ENCODE measurements at regions not wholly inside any gene's neighbourhood (a gene's known extent, or its start where the extent isn't known, plus 50 kb on each side); places are given as distances from the start of the nearest gene placed in this dataset.

GRCh38 chr5:135254183-135254582 lies 144.8 kb downstream of the MACROH2A1 start:
- TF ChIP-seq, protein P1, sequence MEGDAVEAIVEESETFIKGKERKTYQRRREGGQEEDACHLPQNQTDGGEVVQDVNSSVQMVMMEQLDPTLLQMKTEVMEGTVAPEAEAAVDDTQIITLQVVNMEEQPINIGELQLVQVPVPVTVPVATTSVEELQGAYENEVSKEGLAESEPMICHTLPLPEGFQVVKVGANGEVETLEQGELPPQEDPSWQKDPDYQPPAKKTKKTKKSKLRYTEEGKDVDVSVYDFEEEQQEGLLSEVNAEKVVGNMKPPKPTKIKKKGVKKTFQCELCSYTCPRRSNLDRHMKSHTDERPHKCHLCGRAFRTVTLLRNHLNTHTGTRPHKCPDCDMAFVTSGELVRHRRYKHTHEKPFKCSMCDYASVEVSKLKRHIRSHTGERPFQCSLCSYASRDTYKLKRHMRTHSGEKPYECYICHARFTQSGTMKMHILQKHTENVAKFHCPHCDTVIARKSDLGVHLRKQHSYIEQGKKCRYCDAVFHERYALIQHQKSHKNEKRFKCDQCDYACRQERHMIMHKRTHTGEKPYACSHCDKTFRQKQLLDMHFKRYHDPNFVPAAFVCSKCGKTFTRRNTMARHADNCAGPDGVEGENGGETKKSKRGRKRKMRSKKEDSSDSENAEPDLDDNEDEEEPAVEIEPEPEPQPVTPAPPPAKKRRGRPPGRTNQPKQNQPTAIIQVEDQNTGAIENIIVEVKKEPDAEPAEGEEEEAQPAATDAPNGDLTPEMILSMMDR (IDR thresholded peaks at IDR 0.05; ENCODE audit: borderline replicate concordance, extremely low read depth, low read length, poor library complexity, severe bottlenecking): no peak
- TF ChIP-seq EZH2 (IDR thresholded peaks at IDR 0.05; ENCODE audit: borderline replicate concordance, low read depth, low read length, severe bottlenecking): no peak
- H3K27me3 ChIP-seq (ENCODE audit: insufficient read depth, low read length, poor library complexity): no peaks in the 10 kb centered on the region
- DNase-seq: no peak

GRCh38 chr5:135253601-135254178 lies 145.3 kb downstream of the MACROH2A1 start:
- Histone ChIP-seq H3K9me3 (ENCODE audit: insufficient read depth, low read length, severe bottlenecking) (no peaks in the 10 kb centered on the region), H2AFZ (ENCODE audit: low read depth, low read length) (no peak overlapping the region), H3K4me1 (ENCODE audit: insufficient read depth, low read length) (no peaks in the 10 kb centered on the region), H3K4me3 (ENCODE audit: low read depth in 1 of 2, low read length in 2 of 2) (no peak overlapping the region), H3K27me3 (ENCODE audit: insufficient read depth, low read length, poor library complexity) (no peaks in the 10 kb centered on the region), H3K36me3 (ENCODE audit: insufficient read depth, low read length) (no peaks in the 10 kb centered on the region), H3K27ac (ENCODE audit: low read length) (no peak overlapping the region), H4K20me1 (ENCODE audit: insufficient read depth, low read length) (no peaks in the 10 kb centered on the region), H3K79me2 (ENCODE audit: insufficient read depth, low read length) (no peaks in the 10 kb centered on the region), H3K4me2 (ENCODE audit: insufficient read depth, low read length) (no peak overlapping the region), H3K9ac (ENCODE audit: low read depth, low read length) (no peak overlapping the region)
- no peak for DNase-seq
- no peak for TF ChIP-seq EZH2 (IDR thresholded peaks at IDR 0.05; ENCODE audit: borderline replicate concordance, low read depth, low read length, severe bottlenecking)
- TF ChIP-seq, protein P1 (IDR thresholded peaks at IDR 0.05; ENCODE audit: borderline replicate concordance, extremely low read depth, low read length, poor library complexity, severe bottlenecking): no peak
- no peak for ATAC-seq (ENCODE audit: insufficient read depth, low read depth)

More at GRCh38 chr5:135254183-135254582, 144.8 kb downstream of the MACROH2A1 start:
- H3K27ac ChIP-seq (ENCODE audit: low read length): no peak overlapping the region
- no peaks in the 10 kb centered on the region for H3K4me1 ChIP-seq (ENCODE audit: insufficient read depth, low read length)
- ATAC-seq (ENCODE audit: insufficient read depth, low read depth): no peak
- no peak overlapping the region for H3K9ac ChIP-seq (ENCODE audit: low read depth, low read length)
- no peak overlapping the region for H2AFZ ChIP-seq (ENCODE audit: low read depth, low read length)
- no peaks in the 10 kb centered on the region for H3K9me3 ChIP-seq (ENCODE audit: insufficient read depth, low read length, severe bottlenecking)
- H3K79me2 ChIP-seq (ENCODE audit: insufficient read depth, low read length): no peaks in the 10 kb centered on the region
- no peaks in the 10 kb centered on the region for H3K36me3 ChIP-seq (ENCODE audit: insufficient read depth, low read length)
- no peaks in the 10 kb centered on the region for H4K20me1 ChIP-seq (ENCODE audit: insufficient read depth, low read length)
- H3K4me2 ChIP-seq (ENCODE audit: insufficient read depth, low read length): no peak overlapping the region
- H3K4me3 ChIP-seq (ENCODE audit: low read depth in 1 of 2, low read length in 2 of 2): no peak overlapping the region

DNA sequence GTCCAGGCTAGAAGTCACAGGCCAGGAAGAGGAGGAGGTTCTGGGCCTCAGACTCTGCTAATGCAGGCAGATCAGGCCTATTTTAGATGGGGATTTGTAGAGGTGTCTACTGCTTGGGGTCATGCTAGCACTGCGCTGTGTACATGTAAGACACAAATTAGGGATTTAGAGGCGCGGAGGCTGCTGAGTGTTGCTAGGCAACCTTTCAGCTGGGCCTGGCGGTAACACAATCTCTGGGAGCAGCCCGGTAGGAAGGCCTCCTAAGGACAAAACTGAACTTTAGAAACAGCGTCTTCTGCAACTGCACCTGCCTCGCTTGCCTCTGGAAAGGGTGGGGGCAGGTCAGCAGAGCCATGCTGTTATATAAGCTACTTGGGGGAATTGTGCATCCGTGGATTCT lies 147.9 kb downstream of the MACROH2A1 start:
- Histone ChIP-seq H3K9ac (ENCODE audit: low read depth, low read length) (no peak overlapping the region), H2AFZ (ENCODE audit: low read depth, low read length) (no peak overlapping the region), H3K4me1 (ENCODE audit: insufficient read depth, low read length) (no peaks in the 10 kb centered on the region), H4K20me1 (ENCODE audit: insufficient read depth, low read length) (no peaks in the 10 kb centered on the region), H3K4me3 (ENCODE audit: low read depth in 1 of 2, low read length in 2 of 2) (no peak overlapping the region), H3K79me2 (ENCODE audit: insufficient read depth, low read length) (no peaks in the 10 kb centered on the region), H3K27me3 (ENCODE audit: insufficient read depth, low read length, poor library complexity) (no peaks in the 10 kb centered on the region), H3K36me3 (ENCODE audit: insufficient read depth, low read length) (no peaks in the 10 kb centered on the region), H3K9me3 (ENCODE audit: insufficient read depth, low read length, severe bottlenecking) (no peaks in the 10 kb centered on the region), H3K4me2 (ENCODE audit: insufficient read depth, low read length) (no peak overlapping the region), H3K27ac (ENCODE audit: low read length) (no peak overlapping the region)
- no peak for TF ChIP-seq EZH2 (IDR thresholded peaks at IDR 0.05; ENCODE audit: borderline replicate concordance, low read depth, low read length, severe bottlenecking)
- TF ChIP-seq, protein P1 (IDR thresholded peaks at IDR 0.05; ENCODE audit: borderline replicate concordance, extremely low read depth, low read length, poor library complexity, severe bottlenecking): no peak
- DNase-seq (no peak), ATAC-seq (ENCODE audit: insufficient read depth, low read depth) (no peak)
